Dendritic cell treated with granulocyte-macrophage colony-stimulating factor and Interleukin-4, amounts not matched to agents 40 ng/mL and 50 ng/mL, for 4 days (primary cell): ENCODE measurements at regions not wholly inside any gene's neighbourhood (a gene's known extent, or its start where the extent isn't known, plus 50 kb on each side); places are given as distances from the start of the nearest gene placed in this dataset.
"Not testable (repeated sequence)": the region's sequence is repeated elsewhere in the genome, so short reads cannot be mapped to it uniquely, and the experiment has no call there.

Experiments used
- H3K27ac Mint-ChIP-seq: one replicate; pipeline ENCODE4 v1.8.0; 2022; ENCODE audit warnings: mild to moderate bottlenecking, mixed read lengths
- H3K27me3 Mint-ChIP-seq: one replicate; pipeline ENCODE4 v1.8.0; 2022; ENCODE audit warnings: mild to moderate bottlenecking, mixed read lengths
- H3K36me3 Mint-ChIP-seq: one replicate; pipeline ENCODE4 v1.8.0; 2022; ENCODE audit warnings: low read depth, mixed read lengths
- H3K4me1 Mint-ChIP-seq: one replicate; pipeline ENCODE4 v1.8.0; 2022; ENCODE audit warnings: low read depth, mixed read lengths
- H3K4me3 Mint-ChIP-seq: one replicate; pipeline ENCODE4 v1.8.0; 2022; ENCODE audit warnings: mild to moderate bottlenecking, moderate library complexity, mixed read lengths
- H3K9me3 Mint-ChIP-seq: one replicate; pipeline ENCODE4 v1.8.0; 2022; ENCODE audit warnings: mixed read lengths
- intact Hi-C: fragments of 100-400 bp; cut with micrococcal nuclease; formaldehyde crosslinking; loops from one replicate; pipeline ENCODE4 v1.15.0; 2022

- H3K4me3 Mint-ChIP-seq = no peak overlapping the region
- no peaks in the 10 kb centered on the region for H3K27me3 Mint-ChIP-seq
- H3K36me3 Mint-ChIP-seq = no peaks in the 10 kb centered on the region
- intact Hi-C loops = no loop called here
- no peak overlapping the region for H3K27ac Mint-ChIP-seq
- no peaks in the 10 kb centered on the region for H3K9me3 Mint-ChIP-seq
- no peaks in the 10 kb centered on the region for H3K4me1 Mint-ChIP-seq
These were observed 227.2 kb upstream of the ASCC3 start for GRCh38 chr6:101108286-101108685.

DNA sequence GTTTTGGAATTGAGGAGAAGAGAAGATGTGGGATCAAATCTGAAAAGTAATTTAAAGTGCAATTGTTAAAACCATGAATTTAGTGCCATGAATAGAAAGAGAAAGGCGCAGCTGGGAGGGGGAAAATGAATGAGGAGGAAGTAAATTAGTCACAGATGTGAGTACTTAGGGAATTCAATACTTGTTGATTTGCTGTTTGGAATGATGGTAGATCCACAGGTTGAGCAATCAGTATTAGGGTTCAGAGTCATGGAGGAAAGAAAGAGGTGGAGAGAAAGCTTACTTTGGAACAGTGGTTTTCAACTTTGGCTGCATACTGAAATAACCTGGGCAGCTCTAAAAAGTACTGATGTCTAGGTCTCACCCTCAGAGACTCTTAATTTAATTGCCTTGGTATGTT, 229.7 kb upstream of the ASCC3 start:
- no peak overlapping the region for H3K4me3 Mint-ChIP-seq
- H3K9me3 Mint-ChIP-seq = no peaks in the 10 kb centered on the region
- H3K36me3 Mint-ChIP-seq = no peaks in the 10 kb centered on the region
- intact Hi-C loops = no loop called here
- H3K27me3 Mint-ChIP-seq = no peaks in the 10 kb centered on the region
- H3K4me1 Mint-ChIP-seq = no peaks in the 10 kb centered on the region
- no peak overlapping the region for H3K27ac Mint-ChIP-seq

- H3K36me3 Mint-ChIP-seq = no peaks in the 10 kb centered on the region
- H3K27me3 Mint-ChIP-seq = no peaks in the 10 kb centered on the region
- intact Hi-C loops = no loop called here
- no peaks in the 10 kb centered on the region for H3K4me1 Mint-ChIP-seq
- no peak overlapping the region for H3K4me3 Mint-ChIP-seq
- no peaks in the 10 kb centered on the region for H3K9me3 Mint-ChIP-seq
- no peak overlapping the region for H3K27ac Mint-ChIP-seq
These were observed 232.5 kb upstream of the ASCC3 start for GRCh38 chr6:101113468-101114260.

- no peaks in the 10 kb centered on the region for H3K4me1 Mint-ChIP-seq
- H3K36me3 Mint-ChIP-seq = no peaks in the 10 kb centered on the region
- H3K4me3 Mint-ChIP-seq = no peak overlapping the region
- H3K27me3 Mint-ChIP-seq = no peaks in the 10 kb centered on the region
- intact Hi-C loops = no loop called here
- H3K9me3 Mint-ChIP-seq = no peaks in the 10 kb centered on the region
- H3K27ac Mint-ChIP-seq = no peak overlapping the region
These were observed 233.6 kb upstream of the ASCC3 start for GRCh38 chr6:101114703-101115102.

DNA sequence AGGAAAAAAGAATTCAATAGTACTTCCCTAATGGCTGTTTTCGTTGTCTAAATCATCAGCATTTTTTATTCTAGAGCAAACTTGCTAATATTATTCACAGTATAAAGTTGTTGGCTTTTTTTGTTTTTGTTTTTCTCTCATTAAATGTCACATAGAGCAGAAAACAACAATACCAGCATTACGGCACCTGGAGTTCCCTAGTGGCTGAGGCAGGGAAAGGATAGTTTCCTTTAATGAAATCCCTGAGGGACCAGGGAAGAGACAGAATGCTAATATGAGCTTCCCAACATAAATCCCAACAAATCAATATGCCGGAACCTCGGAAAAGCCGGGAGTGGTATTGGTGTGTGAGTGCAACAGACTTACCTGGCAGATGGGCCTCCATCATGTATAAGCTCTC, 235.2 kb upstream of the ASCC3 start:
- Mint-ChIP-seq H3K4me1 (no peaks in the 10 kb centered on the region), H3K27me3 (no peaks in the 10 kb centered on the region), H3K4me3 (no peak overlapping the region), H3K36me3 (no peaks in the 10 kb centered on the region), H3K27ac (no peak overlapping the region), H3K9me3 (no peaks in the 10 kb centered on the region)
- intact Hi-C loops = no loop called here

DNA sequence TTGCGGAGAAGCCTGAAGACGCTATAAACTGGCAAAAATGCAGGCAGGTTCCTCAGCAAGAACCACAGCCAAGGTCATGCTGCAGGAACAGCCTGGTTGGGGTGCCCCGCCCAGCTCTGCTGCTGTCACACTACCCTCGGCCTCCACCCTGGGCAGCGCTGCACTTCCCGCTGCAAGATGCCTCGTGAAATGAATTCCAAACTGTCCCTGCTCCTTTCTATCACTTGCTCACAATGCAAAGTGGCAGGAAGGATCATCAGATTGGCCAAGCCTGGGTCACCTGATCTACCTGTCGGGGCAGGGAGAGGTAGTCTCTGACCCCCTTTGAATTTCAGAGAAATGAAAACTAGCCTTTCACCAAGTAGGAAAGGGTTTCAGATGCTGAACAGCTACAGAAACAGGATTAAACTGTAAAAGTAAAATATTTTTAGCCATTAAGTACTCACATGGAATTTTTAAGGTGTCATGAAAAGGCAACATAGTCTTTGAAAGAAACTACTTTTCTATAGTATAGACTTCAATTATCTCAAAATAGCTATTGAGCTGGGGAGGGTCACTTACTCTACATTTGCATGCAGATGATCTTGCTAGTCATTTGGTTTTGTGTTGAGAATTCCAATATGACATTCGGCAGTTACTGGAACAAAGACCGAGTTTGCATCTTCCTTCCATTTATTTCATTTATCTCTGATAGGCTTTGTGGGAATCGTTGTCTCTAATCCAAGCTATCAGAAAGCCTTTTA, 236.4 kb upstream of the ASCC3 start:
- intact Hi-C loops = no loop called here
- no peak overlapping the region for H3K27ac Mint-ChIP-seq
- H3K27me3 Mint-ChIP-seq = no peaks in the 10 kb centered on the region
- no peak overlapping the region for H3K4me3 Mint-ChIP-seq
- H3K9me3 Mint-ChIP-seq = no peaks in the 10 kb centered on the region
- no peaks in the 10 kb centered on the region for H3K4me1 Mint-ChIP-seq
- H3K36me3 Mint-ChIP-seq = no peaks in the 10 kb centered on the region

- Mint-ChIP-seq H3K4me3 (no peak overlapping the region), H3K4me1 (no peaks in the 10 kb centered on the region), H3K27ac (no peak overlapping the region), H3K36me3 (no peaks in the 10 kb centered on the region), H3K27me3 (no peaks in the 10 kb centered on the region), H3K9me3 (no peaks in the 10 kb centered on the region)
- intact Hi-C loops = no loop called here
These were observed 236.9 kb upstream of the ASCC3 start for GRCh38 chr6:101118136-101118396.

GRCh38 chr6:101120747-101121146, 239.6 kb upstream of the ASCC3 start:
- Mint-ChIP-seq H3K9me3 (no peaks in the 10 kb centered on the region), H3K27ac (no peak overlapping the region), H3K27me3 (no peaks in the 10 kb centered on the region), H3K4me1 (no peaks in the 10 kb centered on the region), H3K4me3 (no peak overlapping the region), H3K36me3 (no peaks in the 10 kb centered on the region)
- intact Hi-C loops = no loop called here

GRCh38 chr6:101125380-101125971, 244.3 kb upstream of the ASCC3 start:
- no peak overlapping the region for H3K27ac Mint-ChIP-seq
- intact Hi-C loops = no loop called here
- no peaks in the 10 kb centered on the region for H3K9me3 Mint-ChIP-seq
- no peaks in the 10 kb centered on the region for H3K4me1 Mint-ChIP-seq
- H3K36me3 Mint-ChIP-seq = no peaks in the 10 kb centered on the region
- H3K4me3 Mint-ChIP-seq = no peak overlapping the region
- no peaks in the 10 kb centered on the region for H3K27me3 Mint-ChIP-seq

GRCh38 chr6:101126501-101126900, 245.4 kb upstream of the ASCC3 start:
- intact Hi-C loops = no loop called here
- Mint-ChIP-seq H3K4me1 (no peaks in the 10 kb centered on the region), H3K36me3 (no peaks in the 10 kb centered on the region), H3K27me3 (no peaks in the 10 kb centered on the region), H3K9me3 (no peaks in the 10 kb centered on the region), H3K4me3 (no peak overlapping the region), H3K27ac (no peak overlapping the region)

DNA sequence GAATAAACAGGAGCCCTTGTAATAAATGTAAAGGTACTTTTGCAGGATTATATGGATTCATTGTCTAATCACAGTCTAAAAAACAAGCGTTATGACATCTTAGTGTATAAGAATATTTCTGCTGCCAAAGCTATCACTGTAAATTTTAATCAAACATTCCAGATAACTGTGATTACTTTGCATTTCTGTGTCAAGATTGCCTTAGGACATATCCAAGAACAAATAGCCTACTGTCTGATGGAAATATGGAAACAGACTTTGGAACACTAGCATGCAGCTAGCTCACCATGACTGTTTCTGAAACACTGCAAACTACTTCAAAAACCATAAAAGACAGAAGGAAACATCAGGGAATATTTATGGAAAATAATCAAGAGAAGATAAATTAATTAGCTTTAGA, 248.7 kb upstream of the ASCC3 start:
- no peaks in the 10 kb centered on the region for H3K4me1 Mint-ChIP-seq
- H3K27me3 Mint-ChIP-seq = no peaks in the 10 kb centered on the region

GRCh38 chr6:101146389-101146788, 247.1 kb upstream of the GRIK2 start:
- intact Hi-C loops = no loop called here
- no peak overlapping the region for H3K4me3 Mint-ChIP-seq
- no peak overlapping the region for H3K27ac Mint-ChIP-seq
- no peaks in the 10 kb centered on the region for H3K9me3 Mint-ChIP-seq
- H3K36me3 Mint-ChIP-seq = no peaks in the 10 kb centered on the region
- no peaks in the 10 kb centered on the region for H3K27me3 Mint-ChIP-seq
- no peaks in the 10 kb centered on the region for H3K4me1 Mint-ChIP-seq

More for the DNA sequence above, 248.7 kb upstream of the ASCC3 start:
- H3K4me3 Mint-ChIP-seq = no peak overlapping the region
- H3K27ac Mint-ChIP-seq = no peak overlapping the region
- H3K9me3 Mint-ChIP-seq = no peaks in the 10 kb centered on the region
- H3K36me3 Mint-ChIP-seq = no peaks in the 10 kb centered on the region
- intact Hi-C loops = no loop called here

- Mint-ChIP-seq H3K4me1 (no peaks in the 10 kb centered on the region), H3K36me3 (no peaks in the 10 kb centered on the region), H3K27ac (no peak overlapping the region), H3K4me3 (no peak overlapping the region), H3K27me3 (no peaks in the 10 kb centered on the region), H3K9me3 (no peaks in the 10 kb centered on the region)
- intact Hi-C loops = no loop called here
These were observed 243.3 kb upstream of the GRIK2 start for GRCh38 chr6:101150226-101150625.

- H3K4me3 Mint-ChIP-seq, intact Hi-C loops, H3K27ac Mint-ChIP-seq, H3K27me3 Mint-ChIP-seq, H3K36me3 Mint-ChIP-seq, H3K4me1 Mint-ChIP-seq: not testable (repeated sequence)
- peaks cover 25% of the 10 kb centered on the region for H3K9me3 Mint-ChIP-seq
These were observed 235.9 kb upstream of the GRIK2 start for GRCh38 chr6:101157638-101158037.
